ENCODE measurements at regions not wholly inside any gene's neighbourhood (a gene's known extent, or its start where the extent isn't known, plus 50 kb on each side); places are given as distances from the start of the nearest gene placed in this dataset.

GRCh38 chr3:62995530-62995929 lies 120.3 kb upstream of the CADPS start:
- no peak for TF ChIP-seq CTCF (conservative IDR thresholded peaks at IDR 0.05; ENCODE audit: low read depth, low read length)
- TF ChIP-seq EZH2 (IDR thresholded peaks at IDR 0.05; ENCODE audit: low read length, unreplicated experiment) = no peak
- TF ChIP-seq EZH2phosphoT487 (IDR thresholded peaks at IDR 0.05; ENCODE audit: borderline replicate concordance, low read length) = no peak

Data from PC-3 (cell line).